Endothelial cell of umbilical vein (primary cell): ENCODE measurements at regions not wholly inside any gene's neighbourhood (a gene's known extent, or its start where the extent isn't known, plus 50 kb on each side); places are given as distances from the start of the nearest gene placed in this dataset.
A peak's percentile ranks its signal among the peaks of the same experiment; 100 is the strongest.
"Not testable (repeated sequence)": the region's sequence is repeated elsewhere in the genome, so short reads cannot be mapped to it uniquely, and the experiment has no call there.

ENCODE experiments used
- BruUV-seq: library from RNA; stranded (reverse); fragments of 400-500 nt; replicated peaks from 2 replicates; lab custom pipeline; 2021; lab: Mats Ljungman, UMichigan
- CTCF ChIA-PET: fragments of 300-600, 350-600 bp; sonication (Branson Sonifier 250); formaldehyde crosslinking; loops from one replicate; lab custom pipeline; 2021; ENCODE audit warnings: antibody characterized with exemption, inconsistent platforms; lab: Charles Lee
- POLR2A ChIA-PET: fragments of 300-600, 350-600 bp; sonication (Branson Sonifier 250); formaldehyde crosslinking; loops from one replicate; lab custom pipeline; 2021; ENCODE audit warnings: antibody characterized with exemption, inconsistent platforms; lab: Charles Lee
- DNase-seq: peaks from one replicate; pipeline ENCODE4 v3.0.0-alpha.2; 2011; ENCODE audit warnings: low read depth, low spot score
- FAIRE-seq: peaks from 2 replicates; lab custom pipeline; 2011; peaks lifted over from hg19 to GRCh38; lab: Jason Lieb, UNC
- H2AFZ ChIP-seq: 2 replicates; pipeline ENCODE4 v1.6.0; 2012; ENCODE audit warnings: low read depth, low read length, control low read depth, inconsistent platforms
- H3K27ac ChIP-seq: 2 replicates; pipeline ENCODE4 v1.5.1; 2011; ENCODE audit warnings: low read depth, mild to moderate bottlenecking, control low read depth, low read length, moderate library complexity; ENCODE audit not compliant: insufficient read depth
- H3K27me3 ChIP-seq, 2 experiments: 2 replicates each; pipeline versions ENCODE4 v1.6.0 to v1.6.1; 2011; ENCODE audit warnings: low read length in 2 of 2, mixed read lengths in 1 of 2; ENCODE audit not compliant: control insufficient read depth in 2 of 2, insufficient read depth in 2 of 2
- H3K36me3 ChIP-seq, 2 experiments: 2 replicates in 1 of 2; 3 replicates in 1 of 2; pipeline ENCODE4 v1.5.1; 2011; ENCODE audit warnings: low read length in 2 of 2, mild to moderate bottlenecking in 1 of 2, moderate library complexity in 1 of 2; ENCODE audit not compliant: control insufficient read depth in 2 of 2, insufficient read depth in 2 of 2; ENCODE audit errors: extremely low read depth in 1 of 2
- H3K4me1 ChIP-seq: 3 replicates; pipeline ENCODE4 v1.5.1; 2011; ENCODE audit warnings: mild to moderate bottlenecking, low read length; ENCODE audit not compliant: control insufficient read depth, insufficient read depth; ENCODE audit errors: extremely low read depth
- H3K4me2 ChIP-seq: 2 replicates; pipeline ENCODE4 v1.6.1; 2011; ENCODE audit warnings: low read length, control low read depth, mixed read lengths; ENCODE audit not compliant: insufficient read depth
- H3K4me3 ChIP-seq, 3 experiments: fragments of 200-600 bp in 1 of 3; sonication (generic), shearing (Covaris generic) in 1 of 3; replicated peaks in 1 of 3; 2 replicates each; pipeline ENCODE4 v1.5.1; 2011 to 2016; ENCODE audit warnings: control low read depth in 3 of 3, low read length in 3 of 3, mild to moderate bottlenecking in 2 of 3, inconsistent platforms in 1 of 3, low read depth in 1 of 3, moderate library complexity in 1 of 3; ENCODE audit not compliant: insufficient read depth in 1 of 3
- H3K79me2 ChIP-seq: 2 replicates; pipeline ENCODE4 v1.6.0; 2012; ENCODE audit warnings: low read length, inconsistent platforms; ENCODE audit not compliant: control insufficient read depth, insufficient read depth
- H3K9ac ChIP-seq: replicated peaks from 2 replicates; pipeline ENCODE3; 2011; ENCODE audit warnings: low read length, control low read depth; ENCODE audit not compliant: insufficient read depth; ENCODE audit errors: extremely low read depth
- H3K9me1 ChIP-seq: replicated peaks from 3 replicates; pipeline ENCODE4 v1.6.0; 2011; ENCODE audit warnings: mild to moderate bottlenecking, low read length; ENCODE audit not compliant: control insufficient read depth, insufficient read depth; ENCODE audit errors: extremely low read depth
- H3K9me3 ChIP-seq: replicated peaks from 2 replicates; pipeline ENCODE4 v1.5.1; 2012; ENCODE audit warnings: low read length, inconsistent platforms; ENCODE audit not compliant: control insufficient read depth, insufficient read depth
- H4K20me1 ChIP-seq: replicated peaks from 2 replicates; pipeline ENCODE3; 2011; ENCODE audit warnings: mild to moderate bottlenecking, low read length; ENCODE audit not compliant: control insufficient read depth, insufficient read depth; ENCODE audit errors: extremely low read depth
- FOS ChIP-seq: IDR thresholded peaks from 2 replicates; pipeline ENCODE4 v1.6.1; 2011; ENCODE audit warnings: mild to moderate bottlenecking, low read length, moderate library complexity, borderline replicate concordance; ENCODE audit not compliant: insufficient read depth
- JUN ChIP-seq: IDR thresholded peaks from 2 replicates; pipeline ENCODE4 v1.6.1; 2011; ENCODE audit warnings: borderline replicate concordance, low read depth; ENCODE audit not compliant: insufficient read length, insufficient read depth
- MAX ChIP-seq: IDR thresholded peaks from 2 replicates; pipeline ENCODE4 v1.6.1; 2011; ENCODE audit not compliant: insufficient read depth, insufficient read length
- POLR2A ChIP-seq: IDR thresholded peaks from 2 replicates; pipeline ENCODE4 v1.6.1; 2012; ENCODE audit warnings: low read depth, mild to moderate bottlenecking, control low read depth, low read length
- POLR2AphosphoS5 ChIP-seq: IDR thresholded peaks from 2 replicates; pipeline ENCODE4 v1.6.1; 2012; ENCODE audit warnings: low read depth, mild to moderate bottlenecking, control low read depth, low read length, moderate library complexity; ENCODE audit not compliant: insufficient read depth
- dilution Hi-C: fragments of 300-500 bp; cut with MboI; formaldehyde crosslinking; loops from one replicate; pipeline ENCODE4 v1.15.0; 2019; ENCODE audit warnings: low sequenced_read_pairs; ENCODE audit not compliant: extremely low pct_ligation_motif_present
- intact Hi-C: fragments of 100-400 bp; cut with micrococcal nuclease; formaldehyde crosslinking; loops from one replicate; pipeline ENCODE4 v1.10.0; 2022
- TF ChIP-seq, protein P1 (sequence below), 2 donors: IDR thresholded peaks; 1 replicate in 1 of 2; 2 replicates in 1 of 2; pipeline ENCODE4 v1.5.1; 2011; ENCODE audit warnings: low read length in 2 of 2, mild to moderate bottlenecking in 2 of 2, moderate library complexity in 2 of 2, control low read depth in 1 of 2, inconsistent platforms in 1 of 2, low read depth in 1 of 2; ENCODE audit not compliant: insufficient read depth in 1 of 2; ENCODE audit errors: extremely low read depth in 1 of 2

- DNase-seq (no peak), FAIRE-seq (no peak)
- H3K9ac ChIP-seq = no peak overlapping the region
- no peak for TF ChIP-seq FOS
- TF ChIP-seq MAX = no peak
- no peak for TF ChIP-seq JUN
- H3K4me2 ChIP-seq = no peak overlapping the region
- POLR2A ChIA-PET = no interaction called here
- no peak overlapping the region for H3K27ac ChIP-seq
- no peaks in the 10 kb centered on the region for H4K20me1 ChIP-seq
- peaks cover 2% of the 10 kb centered on the region for H3K9me3 ChIP-seq
- no peaks in the 10 kb centered on the region for H3K79me2 ChIP-seq
- intact Hi-C loops = no loop called here
- no peak overlapping the region for H3K4me3 ChIP-seq
- no peaks in the 10 kb centered on the region for H3K9me1 ChIP-seq
- no TSS peak for BruUV-seq
- dilution Hi-C loops = no loop called here
- no peaks in the 10 kb centered on the region for H3K27me3 ChIP-seq
- CTCF ChIA-PET = no interaction called here
- no peaks in the 10 kb centered on the region for H3K4me1 ChIP-seq
- no peak overlapping the region for H2AFZ ChIP-seq
- no peaks in the 10 kb centered on the region for H3K36me3 ChIP-seq
Observed at GRCh38 chr2:14902953-14903352, 270.4 kb downstream of the LRATD1 start.

DNA sequence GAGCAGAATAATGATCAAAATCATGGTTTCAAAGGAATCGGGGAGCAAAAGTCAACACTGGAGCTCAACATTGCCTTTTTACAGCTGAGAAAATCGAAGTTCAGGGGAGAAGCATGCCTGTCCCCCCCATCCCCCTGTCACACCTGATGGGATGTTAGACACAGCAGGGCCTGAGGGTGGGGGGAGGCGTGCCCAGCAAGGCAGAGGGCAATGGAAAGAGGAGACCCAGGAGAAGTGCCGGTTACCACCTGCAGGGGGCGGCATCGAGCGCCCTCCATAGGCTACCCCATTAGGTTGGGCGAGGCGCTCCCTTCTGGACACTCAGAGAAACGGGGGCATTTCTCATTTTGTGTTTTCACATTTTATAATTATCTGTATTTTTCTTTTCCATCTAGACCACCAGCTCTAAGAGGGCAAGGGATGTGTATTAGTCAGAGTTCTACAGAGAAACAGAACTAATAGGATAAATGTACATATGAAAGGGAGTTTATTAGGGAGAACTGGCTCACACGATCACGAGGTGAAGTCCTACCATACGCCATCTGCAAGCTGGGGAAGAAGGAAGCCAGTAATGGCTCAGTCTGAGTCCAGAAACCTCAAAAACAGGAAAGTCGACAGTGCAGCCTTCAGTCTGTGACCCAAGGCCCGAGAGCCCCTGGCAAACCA is 271.3 kb downstream of the LRATD1 start:
- Histone ChIP-seq H3K27ac (no peak overlapping the region), H3K9me1 (no peaks in the 10 kb centered on the region), H3K4me1 (no peaks in the 10 kb centered on the region), H3K4me3 (no peak overlapping the region), H3K9ac (no peak overlapping the region), H2AFZ (no peak overlapping the region), H4K20me1 (no peaks in the 10 kb centered on the region), H3K4me2 (no peak overlapping the region), H3K36me3 (no peaks in the 10 kb centered on the region), H3K9me3 (peaks cover 2% of the 10 kb centered on the region), H3K79me2 (no peaks in the 10 kb centered on the region), H3K27me3 (no peaks in the 10 kb centered on the region)
- dilution Hi-C loops (no loop called here), intact Hi-C loops (no loop called here)
- TF ChIP-seq POLR2A (no peak), MAX (no peak), POLR2AphosphoS5 (no peak)
- TF ChIP-seq, protein P1, sequence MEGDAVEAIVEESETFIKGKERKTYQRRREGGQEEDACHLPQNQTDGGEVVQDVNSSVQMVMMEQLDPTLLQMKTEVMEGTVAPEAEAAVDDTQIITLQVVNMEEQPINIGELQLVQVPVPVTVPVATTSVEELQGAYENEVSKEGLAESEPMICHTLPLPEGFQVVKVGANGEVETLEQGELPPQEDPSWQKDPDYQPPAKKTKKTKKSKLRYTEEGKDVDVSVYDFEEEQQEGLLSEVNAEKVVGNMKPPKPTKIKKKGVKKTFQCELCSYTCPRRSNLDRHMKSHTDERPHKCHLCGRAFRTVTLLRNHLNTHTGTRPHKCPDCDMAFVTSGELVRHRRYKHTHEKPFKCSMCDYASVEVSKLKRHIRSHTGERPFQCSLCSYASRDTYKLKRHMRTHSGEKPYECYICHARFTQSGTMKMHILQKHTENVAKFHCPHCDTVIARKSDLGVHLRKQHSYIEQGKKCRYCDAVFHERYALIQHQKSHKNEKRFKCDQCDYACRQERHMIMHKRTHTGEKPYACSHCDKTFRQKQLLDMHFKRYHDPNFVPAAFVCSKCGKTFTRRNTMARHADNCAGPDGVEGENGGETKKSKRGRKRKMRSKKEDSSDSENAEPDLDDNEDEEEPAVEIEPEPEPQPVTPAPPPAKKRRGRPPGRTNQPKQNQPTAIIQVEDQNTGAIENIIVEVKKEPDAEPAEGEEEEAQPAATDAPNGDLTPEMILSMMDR (IDR thresholded peaks at IDR 0.05; ENCODE audit: extremely low read depth in 1 of 2, insufficient read depth in 1 of 2, low read depth in 1 of 2, low read length in 2 of 2) = peak in 1 of 2 donors; percentile 18
- POLR2A ChIA-PET = no interaction called here
- DNase-seq (no peak), FAIRE-seq (no peak)
- CTCF ChIA-PET = no interaction called here
- BruUV-seq = no TSS peak

GRCh38 chr2:14904378-14904777 is 271.9 kb downstream of the LRATD1 start:
- H3K9me1 ChIP-seq, DNase-seq, H3K36me3 ChIP-seq, H3K9ac ChIP-seq, intact Hi-C loops, POLR2A ChIA-PET, H4K20me1 ChIP-seq, dilution Hi-C loops, BruUV-seq, H3K79me2 ChIP-seq, H2AFZ ChIP-seq, CTCF ChIA-PET, H3K4me1 ChIP-seq, H3K4me3 ChIP-seq, FAIRE-seq, H3K4me2 ChIP-seq, H3K27me3 ChIP-seq, H3K27ac ChIP-seq, H3K9me3 ChIP-seq: not testable (repeated sequence)
